GM12864 (cell line): ENCODE measurements at regions not wholly inside any gene's neighbourhood (a gene's known extent, or its start where the extent isn't known, plus 50 kb on each side); places are given as distances from the start of the nearest gene placed in this dataset.

Source experiments
- DNase-seq: peaks from one replicate; pipeline ENCODE4 v3.0.0-alpha.2; 2011; ENCODE audit warnings: low read depth
- H3K4me3 ChIP-seq: 2 replicates; pipeline ENCODE4 v1.5.1; 2011; ENCODE audit warnings: mild to moderate bottlenecking, low read depth, low read length, control low read depth
- CTCF ChIP-seq: IDR thresholded peaks from 2 replicates; pipeline ENCODE4 v1.5.1; 2011; ENCODE audit warnings: low read depth, mild to moderate bottlenecking, moderate library complexity, low read length, control low read depth, inconsistent platforms; ENCODE audit errors: missing control alignments

DNA sequence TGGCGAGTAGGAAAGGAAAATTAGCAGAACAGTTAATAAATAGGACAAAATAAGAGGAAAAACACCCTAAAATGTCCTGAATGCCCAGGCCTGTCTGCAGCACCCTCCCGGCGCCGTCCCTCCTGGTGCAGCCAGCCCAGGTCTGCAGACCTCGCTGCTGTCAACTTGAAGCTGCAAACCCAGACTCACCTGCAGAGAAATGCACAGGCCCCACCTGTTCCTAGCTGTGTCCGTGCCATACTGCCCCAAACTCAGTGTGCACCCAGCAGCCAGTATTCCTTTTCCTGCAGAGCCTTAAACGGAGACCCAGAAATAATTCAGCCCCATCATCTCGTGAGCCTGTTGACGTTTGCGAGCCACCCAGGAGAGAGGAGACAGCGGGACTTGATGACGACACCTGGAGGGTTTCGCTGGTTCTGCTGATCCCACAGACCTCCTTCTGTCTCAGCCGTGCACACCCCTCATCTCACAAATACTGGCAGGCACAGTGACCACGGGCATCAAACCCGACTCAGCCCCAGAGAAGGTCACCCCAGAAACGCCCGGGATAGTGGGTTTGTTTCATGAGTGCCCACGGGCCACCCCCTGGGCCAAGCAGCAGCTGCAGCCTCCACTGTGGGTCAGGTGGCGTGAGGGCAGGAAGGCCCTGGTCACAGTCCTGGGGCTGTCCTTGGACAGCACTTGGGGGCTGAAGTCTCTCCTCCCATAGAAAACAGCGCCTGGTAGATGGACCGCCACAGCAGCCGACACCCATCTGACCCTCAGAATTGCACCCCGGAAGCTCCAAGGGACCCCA is 239.5 kb upstream of the SALL3 start:
- no peak for DNase-seq
- TF ChIP-seq CTCF, result no peak

DNA sequence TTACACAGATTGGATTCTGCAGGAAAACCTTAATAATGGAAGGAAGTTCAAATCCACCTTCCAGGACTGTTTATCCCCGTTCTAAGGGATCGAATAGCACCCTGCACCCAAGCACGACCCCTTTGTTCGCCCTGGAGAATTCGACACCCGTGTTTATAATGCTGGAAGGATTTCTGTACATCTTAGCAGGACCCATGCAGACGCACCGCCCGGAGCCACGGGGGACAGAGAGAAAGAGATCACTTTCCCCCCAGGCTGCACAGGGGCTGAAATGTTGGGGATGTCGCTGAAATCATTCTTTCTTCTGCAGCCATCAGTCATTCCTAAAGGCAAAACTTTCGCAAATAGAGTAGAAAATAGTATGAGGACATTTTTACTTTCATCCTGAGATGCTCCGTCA is 238.7 kb upstream of the SALL3 start:
- TF ChIP-seq CTCF, result no peak
- no peak for DNase-seq
- no peak overlapping the region for H3K4me3 ChIP-seq

More for the DNA sequence above, 239.5 kb upstream of the SALL3 start:
- no peak overlapping the region for H3K4me3 ChIP-seq

- H3K4me3 ChIP-seq, result no peak overlapping the region
- no peak for DNase-seq
- TF ChIP-seq CTCF, result no peak
Measured at GRCh38 chr18:78741381-78742217, 238.0 kb upstream of the SALL3 start.

- no peak overlapping the region for H3K4me3 ChIP-seq
- TF ChIP-seq CTCF, result no peak
- no peak for DNase-seq
Measured at GRCh38 chr18:78742218-78742745, 237.3 kb upstream of the SALL3 start.

DNA sequence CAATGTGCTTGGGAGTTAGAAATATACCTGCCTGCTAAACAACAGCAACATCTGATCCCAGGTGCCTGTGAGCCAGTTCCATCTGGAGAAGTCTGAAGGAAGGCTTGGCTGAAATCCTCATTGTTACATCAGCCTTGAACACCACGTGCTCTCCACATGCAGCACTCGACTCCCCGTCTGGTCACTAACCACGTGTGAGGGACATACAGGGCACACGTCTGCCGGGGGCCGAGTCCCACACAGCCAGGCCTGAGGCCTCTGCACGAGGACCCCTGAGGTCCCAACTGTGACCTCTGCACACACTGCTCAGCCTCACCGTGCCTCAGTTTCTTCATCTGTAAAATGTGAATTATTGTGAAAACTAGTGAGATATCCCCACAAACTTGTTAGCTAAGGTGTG is 236.5 kb upstream of the SALL3 start:
- no peak for TF ChIP-seq CTCF
- no peak overlapping the region for H3K4me3 ChIP-seq
- DNase-seq, result no peak

- DNase-seq, result no peak
- TF ChIP-seq CTCF, result no peak
- H3K4me3 ChIP-seq, result no peak overlapping the region
Measured at GRCh38 chr18:78751664-78752063, 228.0 kb upstream of the SALL3 start.
